ENCODE measurements at regions not wholly inside any gene's neighbourhood (a gene's known extent, or its start where the extent isn't known, plus 50 kb on each side); places are given as distances from the start of the nearest gene placed in this dataset.

- no peak for TF ChIP-seq CTCF (conservative IDR thresholded peaks at IDR 0.05 in 1 of 2, IDR thresholded peaks at IDR 0.05 in 1 of 2; ENCODE audit: extremely low read depth in 1 of 2, insufficient read depth in 1 of 2, low read depth in 1 of 2, low read length in 2 of 2)
- TF ChIP-seq EZH2 (IDR thresholded peaks at IDR 0.05; ENCODE audit: borderline replicate concordance, low read length) = no peak
Observed at GRCh38 chr13:59047546-59047945, 1116.2 kb downstream of the DIAPH3 start.

Data from mammary epithelial cell (primary cell).